Kidney epithelial cell (primary cell): ENCODE measurements at regions not wholly inside any gene's neighbourhood (a gene's known extent, or its start where the extent isn't known, plus 50 kb on each side); places are given as distances from the start of the nearest gene placed in this dataset.
"Not testable (repeated sequence)": the region's sequence is repeated elsewhere in the genome, so short reads cannot be mapped to it uniquely, and the experiment has no call there.

Experiments used
- DNase-seq: peaks from one replicate; pipeline ENCODE4 v3.0.0-alpha.2; 2010; ENCODE audit warnings: low read depth
- H3K27me3 ChIP-seq: 2 replicates; pipeline ENCODE4 v1.6.0; 2011; ENCODE audit warnings: low read length; ENCODE audit not compliant: control insufficient read depth, insufficient read depth
- H3K36me3 ChIP-seq: 2 replicates; pipeline ENCODE4 v1.5.1; 2011; ENCODE audit warnings: low read length; ENCODE audit not compliant: control insufficient read depth, insufficient read depth
- H3K4me3 ChIP-seq: 2 replicates; pipeline ENCODE4 v1.5.1; 2011; ENCODE audit warnings: low read depth, mild to moderate bottlenecking, control low read depth, low read length
- CTCF ChIP-seq: IDR thresholded peaks from 2 replicates; pipeline ENCODE4 v1.5.1; 2011; ENCODE audit warnings: mild to moderate bottlenecking, moderate library complexity, low read length, control low read depth, inconsistent platforms; ENCODE audit not compliant: insufficient read depth, poor library complexity, severe bottlenecking

GRCh38 chr1:221044538-221044937, 165.3 kb downstream of the HLX start:
- no peak for TF ChIP-seq CTCF
- Histone ChIP-seq H3K36me3 (no peaks in the 10 kb centered on the region), H3K27me3 (no peaks in the 10 kb centered on the region), H3K4me3 (no peak overlapping the region)
- DNase-seq: no peak

- H3K36me3 ChIP-seq: no peaks in the 10 kb centered on the region
- no peak for DNase-seq
- H3K27me3 ChIP-seq: no peaks in the 10 kb centered on the region
- no peak for TF ChIP-seq CTCF
- no peak overlapping the region for H3K4me3 ChIP-seq
These were observed 165.9 kb downstream of the HLX start for GRCh38 chr1:221045151-221045550.

GRCh38 chr1:221045842-221046831, 166.9 kb downstream of the HLX start:
- no peak for DNase-seq
- no peak overlapping the region for H3K4me3 ChIP-seq

GRCh38 chr1:221051391-221051790, 172.1 kb downstream of the HLX start:
- DNase-seq, H3K36me3 ChIP-seq, H3K4me3 ChIP-seq: not testable (repeated sequence)

More at GRCh38 chr1:221045842-221046831, 166.9 kb downstream of the HLX start:
- Histone ChIP-seq H3K36me3 (no peaks in the 10 kb centered on the region), H3K27me3 (no peaks in the 10 kb centered on the region)
- no peak for TF ChIP-seq CTCF

GRCh38 chr1:221053889-221054288, 174.6 kb downstream of the HLX start:
- no peak for TF ChIP-seq CTCF
- Histone ChIP-seq H3K27me3 (no peaks in the 10 kb centered on the region), H3K4me3 (no peak overlapping the region), H3K36me3 (no peaks in the 10 kb centered on the region)
- DNase-seq: no peak

More at GRCh38 chr1:221051391-221051790, 172.1 kb downstream of the HLX start:
- H3K27me3 ChIP-seq: not testable (repeated sequence)

- no peaks in the 10 kb centered on the region for H3K36me3 ChIP-seq
- TF ChIP-seq CTCF: no peak
- no peak for DNase-seq
- H3K4me3 ChIP-seq: no peak overlapping the region
- no peaks in the 10 kb centered on the region for H3K27me3 ChIP-seq
These were observed 180.3 kb downstream of the HLX start for GRCh38 chr1:221059506-221059905.
